ENCODE measurements at regions not wholly inside any gene's neighbourhood (a gene's known extent, or its start where the extent isn't known, plus 50 kb on each side); places are given as distances from the start of the nearest gene placed in this dataset.

DNA sequence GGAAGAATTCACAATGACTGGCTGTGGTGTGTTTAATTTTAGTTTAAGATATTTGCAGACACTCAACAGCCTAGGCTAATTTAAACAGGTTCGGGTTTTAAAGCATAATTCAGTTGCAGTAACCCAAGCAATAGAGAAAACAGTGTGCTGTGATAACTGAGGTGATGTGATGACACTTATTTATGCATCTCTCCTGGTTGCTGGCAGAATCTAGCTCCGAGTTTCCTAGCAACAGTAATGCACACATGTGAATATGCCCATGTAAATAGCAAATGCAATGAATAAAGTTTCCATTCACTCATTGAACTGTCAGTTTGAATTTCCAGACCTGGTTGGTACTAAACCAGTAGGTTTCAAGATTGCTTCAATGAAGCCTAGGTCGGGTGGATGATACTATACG, 426.5 kb downstream of the TMX3 start:
- TF ChIP-seq, protein P1, sequence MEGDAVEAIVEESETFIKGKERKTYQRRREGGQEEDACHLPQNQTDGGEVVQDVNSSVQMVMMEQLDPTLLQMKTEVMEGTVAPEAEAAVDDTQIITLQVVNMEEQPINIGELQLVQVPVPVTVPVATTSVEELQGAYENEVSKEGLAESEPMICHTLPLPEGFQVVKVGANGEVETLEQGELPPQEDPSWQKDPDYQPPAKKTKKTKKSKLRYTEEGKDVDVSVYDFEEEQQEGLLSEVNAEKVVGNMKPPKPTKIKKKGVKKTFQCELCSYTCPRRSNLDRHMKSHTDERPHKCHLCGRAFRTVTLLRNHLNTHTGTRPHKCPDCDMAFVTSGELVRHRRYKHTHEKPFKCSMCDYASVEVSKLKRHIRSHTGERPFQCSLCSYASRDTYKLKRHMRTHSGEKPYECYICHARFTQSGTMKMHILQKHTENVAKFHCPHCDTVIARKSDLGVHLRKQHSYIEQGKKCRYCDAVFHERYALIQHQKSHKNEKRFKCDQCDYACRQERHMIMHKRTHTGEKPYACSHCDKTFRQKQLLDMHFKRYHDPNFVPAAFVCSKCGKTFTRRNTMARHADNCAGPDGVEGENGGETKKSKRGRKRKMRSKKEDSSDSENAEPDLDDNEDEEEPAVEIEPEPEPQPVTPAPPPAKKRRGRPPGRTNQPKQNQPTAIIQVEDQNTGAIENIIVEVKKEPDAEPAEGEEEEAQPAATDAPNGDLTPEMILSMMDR (IDR thresholded peaks at IDR 0.05; ENCODE audit: low read depth, low read length, poor library complexity, severe bottlenecking) = no peak
- no peak for TF ChIP-seq EZH2phosphoT487 (IDR thresholded peaks at IDR 0.05; ENCODE audit: borderline replicate concordance, low read length)
- no peaks in the 10 kb centered on the region for H3K27me3 ChIP-seq (ENCODE audit: control insufficient read depth, low read length)
- no peaks in the 10 kb centered on the region for H3K9me2 ChIP-seq (replicated peaks; ENCODE audit: control insufficient read depth, low read length)
- no peaks in the 10 kb centered on the region for H3K4me1 ChIP-seq (ENCODE audit: control insufficient read depth, low read length)
- no peaks in the 10 kb centered on the region for H3K36me3 ChIP-seq (ENCODE audit: control insufficient read depth, low read length)
- H3F3A ChIP-seq (ENCODE audit: control insufficient read depth, insufficient read depth) = no peaks in the 10 kb centered on the region
- no peaks in the 10 kb centered on the region for H4K20me1 ChIP-seq (ENCODE audit: control insufficient read depth, insufficient read depth, low read depth, low read length)
- H3K4me2 ChIP-seq (ENCODE audit: low read length) = no peak overlapping the region
- no peak overlapping the region for H3K27ac ChIP-seq (ENCODE audit: low read depth, low read length)
- no peaks in the 10 kb centered on the region for H3K79me2 ChIP-seq (ENCODE audit: control insufficient read depth, low read length)
- no peak overlapping the region for H3K4me3 ChIP-seq (ENCODE audit: low read length)
- 0 out of 2 replicates have a peak, but pooled peaks cover 2% of the 10 kb centered on the region for H3K9me3 ChIP-seq (ENCODE audit: control insufficient read depth, insufficient read depth, low read length)

DNA sequence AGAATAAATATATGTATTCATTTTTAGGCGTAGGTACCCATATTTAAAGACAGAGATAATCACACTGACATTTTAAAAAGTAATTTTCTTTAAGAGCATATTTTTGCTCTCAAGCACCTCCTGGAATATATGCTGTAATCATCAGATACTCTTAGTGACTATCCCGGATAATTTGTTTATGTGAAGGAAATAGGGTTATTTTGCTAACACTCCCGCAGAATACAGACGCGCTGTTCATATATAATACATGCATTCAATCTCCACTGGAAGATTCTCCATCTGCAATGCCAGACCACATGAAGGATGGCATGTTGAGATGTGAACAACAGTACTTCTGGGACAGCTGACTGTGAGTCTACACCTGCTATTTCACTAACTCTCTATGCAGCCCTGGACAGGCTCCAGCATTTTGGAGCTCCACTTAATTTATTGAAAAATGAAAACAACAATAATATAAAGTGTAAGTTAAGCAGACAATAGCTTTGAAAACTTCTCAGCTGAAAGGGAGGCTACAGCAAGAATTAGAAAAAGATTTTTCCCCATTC, 430.6 kb downstream of the TMX3 start:
- Histone ChIP-seq H3K4me2 (ENCODE audit: low read length) (no peak overlapping the region), H3K4me1 (ENCODE audit: control insufficient read depth, low read length) (no peaks in the 10 kb centered on the region), H3F3A (ENCODE audit: control insufficient read depth, insufficient read depth) (no peaks in the 10 kb centered on the region), H3K9me3 (ENCODE audit: control insufficient read depth, insufficient read depth, low read length) (no peaks in the 10 kb centered on the region), H3K27me3 (ENCODE audit: control insufficient read depth, low read length) (no peaks in the 10 kb centered on the region), H3K36me3 (ENCODE audit: control insufficient read depth, low read length) (no peaks in the 10 kb centered on the region), H3K79me2 (ENCODE audit: control insufficient read depth, low read length) (no peaks in the 10 kb centered on the region), H4K20me1 (ENCODE audit: control insufficient read depth, insufficient read depth, low read depth, low read length) (no peaks in the 10 kb centered on the region), H3K27ac (ENCODE audit: low read depth, low read length) (no peak overlapping the region), H3K4me3 (ENCODE audit: low read length) (no peak overlapping the region), H3K9me2 (replicated peaks; ENCODE audit: control insufficient read depth, low read length) (no peaks in the 10 kb centered on the region)
- TF ChIP-seq, protein P1 (IDR thresholded peaks at IDR 0.05; ENCODE audit: low read depth, low read length, poor library complexity, severe bottlenecking) = no peak
- no peak for TF ChIP-seq EZH2phosphoT487 (IDR thresholded peaks at IDR 0.05; ENCODE audit: borderline replicate concordance, low read length)

DNA sequence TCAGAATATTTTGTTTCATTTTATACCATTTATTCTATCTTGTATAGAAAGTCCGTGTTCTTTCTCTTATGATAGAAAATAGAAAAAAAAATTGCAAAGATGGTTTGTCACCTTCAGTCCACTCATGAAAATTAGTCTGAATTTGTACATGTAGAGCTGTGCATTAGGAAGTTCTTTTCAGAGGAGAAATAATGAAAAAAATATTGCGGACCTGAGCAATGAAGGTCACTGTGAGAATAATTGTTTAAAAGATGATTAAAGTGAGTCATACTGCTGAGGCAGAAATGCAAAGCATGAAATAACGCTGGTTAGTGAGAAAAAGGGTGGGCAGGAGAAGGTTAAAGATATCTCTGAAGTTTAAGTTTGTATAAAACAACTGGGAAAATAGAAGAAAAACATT, 431.1 kb downstream of the TMX3 start:
- Histone ChIP-seq H4K20me1 (ENCODE audit: control insufficient read depth, insufficient read depth, low read depth, low read length) (no peaks in the 10 kb centered on the region), H3K27ac (ENCODE audit: low read depth, low read length) (no peak overlapping the region), H3K4me3 (ENCODE audit: low read length) (no peak overlapping the region)

More for the DNA sequence above, 431.1 kb downstream of the TMX3 start:
- H3K36me3 ChIP-seq (ENCODE audit: control insufficient read depth, low read length) = no peaks in the 10 kb centered on the region
- TF ChIP-seq, protein P1 (IDR thresholded peaks at IDR 0.05; ENCODE audit: low read depth, low read length, poor library complexity, severe bottlenecking) = no peak
- TF ChIP-seq EZH2phosphoT487 (IDR thresholded peaks at IDR 0.05; ENCODE audit: borderline replicate concordance, low read length) = no peak
- no peaks in the 10 kb centered on the region for H3K79me2 ChIP-seq (ENCODE audit: control insufficient read depth, low read length)
- H3K4me1 ChIP-seq (ENCODE audit: control insufficient read depth, low read length) = no peaks in the 10 kb centered on the region
- no peaks in the 10 kb centered on the region for H3F3A ChIP-seq (ENCODE audit: control insufficient read depth, insufficient read depth)
- no peak overlapping the region for H3K4me2 ChIP-seq (ENCODE audit: low read length)
- H3K27me3 ChIP-seq (ENCODE audit: control insufficient read depth, low read length) = no peaks in the 10 kb centered on the region
- H3K9me3 ChIP-seq (ENCODE audit: control insufficient read depth, insufficient read depth, low read length) = no peaks in the 10 kb centered on the region
- no peaks in the 10 kb centered on the region for H3K9me2 ChIP-seq (replicated peaks; ENCODE audit: control insufficient read depth, low read length)
